ENCODE measurements at regions not wholly inside any gene's neighbourhood (a gene's known extent, or its start where the extent isn't known, plus 50 kb on each side); places are given as distances from the start of the nearest gene placed in this dataset.

- TF ChIP-seq CTCF (IDR thresholded peaks at IDR 0.05; ENCODE audit: borderline replicate concordance, extremely low read depth, insufficient read depth), result no peak
- H3K4me3 ChIP-seq (ENCODE audit: low read length in 3 of 3), result no peak overlapping the region
- no peak for FAIRE-seq
Measured at GRCh38 chr17:70929226-70929625, 759.9 kb downstream of the KCNJ2 start.

GRCh38 chr17:70934231-70934630 lies 764.9 kb downstream of the KCNJ2 start:
- no peak for FAIRE-seq
- no peaks in the 10 kb centered on the region for H3K4me1 ChIP-seq (ENCODE audit: control insufficient read depth in 2 of 3, insufficient read depth in 2 of 3, low read depth in 1 of 3, low read length in 3 of 3)
- H3K9ac ChIP-seq (ENCODE audit: low read length in 3 of 3), result no peak overlapping the region
- no peak for TF ChIP-seq CTCF (IDR thresholded peaks at IDR 0.05; ENCODE audit: borderline replicate concordance, extremely low read depth, insufficient read depth)
- H3K36me3 ChIP-seq (ENCODE audit: control insufficient read depth in 2 of 3, insufficient read depth in 3 of 3, low read length in 3 of 3), result no peaks in the 10 kb centered on the region
- H3K9me3 ChIP-seq (ENCODE audit: control insufficient read depth in 2 of 3, insufficient read depth in 1 of 3, low read length in 3 of 3), result no peaks in the 10 kb centered on the region
- no peak overlapping the region for H3K4me3 ChIP-seq (ENCODE audit: low read length in 3 of 3)
- H3K27me3 ChIP-seq (ENCODE audit: control insufficient read depth, insufficient read depth, low read length), result no peaks in the 10 kb centered on the region
- no peak for DNase-seq
- no peak overlapping the region for H3K27ac ChIP-seq (ENCODE audit: low read depth in 2 of 2, low read length in 2 of 2)
- intact Hi-C loops (cut with DNase I), result no loop called here

More at GRCh38 chr17:70929226-70929625, 759.9 kb downstream of the KCNJ2 start:
- intact Hi-C loops (cut with DNase I), result no loop called here
- Histone ChIP-seq H3K9me3 (ENCODE audit: control insufficient read depth in 2 of 3, insufficient read depth in 1 of 3, low read length in 3 of 3) (no peaks in the 10 kb centered on the region), H3K4me1 (ENCODE audit: control insufficient read depth in 2 of 3, insufficient read depth in 2 of 3, low read depth in 1 of 3, low read length in 3 of 3) (no peaks in the 10 kb centered on the region), H3K27me3 (ENCODE audit: control insufficient read depth, insufficient read depth, low read length) (no peaks in the 10 kb centered on the region), H3K27ac (ENCODE audit: low read depth in 2 of 2, low read length in 2 of 2) (no peak overlapping the region), H3K9ac (ENCODE audit: low read length in 3 of 3) (no peak overlapping the region), H3K36me3 (ENCODE audit: control insufficient read depth in 2 of 3, insufficient read depth in 3 of 3, low read length in 3 of 3) (no peaks in the 10 kb centered on the region)
- DNase-seq, result no peak

GRCh38 chr17:70934835-70935234 lies 765.5 kb downstream of the KCNJ2 start:
- FAIRE-seq (no peak), DNase-seq (no peak)
- Histone ChIP-seq H3K4me3 (ENCODE audit: low read length in 3 of 3) (no peak overlapping the region), H3K27me3 (ENCODE audit: control insufficient read depth, insufficient read depth, low read length) (no peaks in the 10 kb centered on the region), H3K9ac (ENCODE audit: low read length in 3 of 3) (no peak overlapping the region), H3K36me3 (ENCODE audit: control insufficient read depth in 2 of 3, insufficient read depth in 3 of 3, low read length in 3 of 3) (no peaks in the 10 kb centered on the region), H3K27ac (ENCODE audit: low read depth in 2 of 2, low read length in 2 of 2) (no peak overlapping the region), H3K4me1 (ENCODE audit: control insufficient read depth in 2 of 3, insufficient read depth in 2 of 3, low read depth in 1 of 3, low read length in 3 of 3) (no peaks in the 10 kb centered on the region), H3K9me3 (ENCODE audit: control insufficient read depth in 2 of 3, insufficient read depth in 1 of 3, low read length in 3 of 3) (no peaks in the 10 kb centered on the region)
- no peak for TF ChIP-seq CTCF (IDR thresholded peaks at IDR 0.05; ENCODE audit: borderline replicate concordance, extremely low read depth, insufficient read depth)
- intact Hi-C loops (cut with DNase I), result no loop called here

GRCh38 chr17:70936724-70937123 lies 767.4 kb downstream of the KCNJ2 start:
- DNase-seq (no peak), FAIRE-seq (no peak)
- no peak overlapping the region for H3K9ac ChIP-seq (ENCODE audit: low read length in 3 of 3)
- TF ChIP-seq CTCF (IDR thresholded peaks at IDR 0.05; ENCODE audit: borderline replicate concordance, extremely low read depth, insufficient read depth), result no peak
- H3K27me3 ChIP-seq (ENCODE audit: control insufficient read depth, insufficient read depth, low read length), result no peaks in the 10 kb centered on the region
- H3K27ac ChIP-seq (ENCODE audit: low read depth in 2 of 2, low read length in 2 of 2), result no peak overlapping the region
- no peak overlapping the region for H3K4me3 ChIP-seq (ENCODE audit: low read length in 3 of 3)
- intact Hi-C loops (cut with DNase I), result no loop called here
- no peaks in the 10 kb centered on the region for H3K4me1 ChIP-seq (ENCODE audit: control insufficient read depth in 2 of 3, insufficient read depth in 2 of 3, low read depth in 1 of 3, low read length in 3 of 3)
- H3K36me3 ChIP-seq (ENCODE audit: control insufficient read depth in 2 of 3, insufficient read depth in 3 of 3, low read length in 3 of 3), result no peaks in the 10 kb centered on the region
- H3K9me3 ChIP-seq (ENCODE audit: control insufficient read depth in 2 of 3, insufficient read depth in 1 of 3, low read length in 3 of 3), result no peaks in the 10 kb centered on the region

Measured in kidney (tissue), 13 donors.